ENCODE measurements at regions not wholly inside any gene's neighbourhood (a gene's known extent, or its start where the extent isn't known, plus 50 kb on each side); places are given as distances from the start of the nearest gene placed in this dataset.
A peak's percentile ranks its signal among the peaks of the same experiment; 100 is the strongest.
"Not testable (repeated sequence)": the region's sequence is repeated elsewhere in the genome, so short reads cannot be mapped to it uniquely, and the experiment has no call there.

- DNase-seq: no peak
These were observed 73.3 kb downstream of the RGS12 start for GRCh38 chr4:3365871-3366842.

GRCh38 chr4:3366893-3367775 lies 74.3 kb downstream of the RGS12 start:
- no peak for DNase-seq

- DNase-seq: no peak
These were observed 73.9 kb upstream of the HGFAC start for GRCh38 chr4:3367866-3368265.

- DNase-seq: no peak
These were observed 73.4 kb upstream of the HGFAC start for GRCh38 chr4:3368334-3368733.

GRCh38 chr4:3368841-3369760 lies 72.7 kb upstream of the HGFAC start:
- DNase-seq: peak; percentile 44

- peak; percentile 16 for DNase-seq
These were observed 71.7 kb upstream of the HGFAC start for GRCh38 chr4:3369781-3370674.

- DNase-seq: no peak
These were observed 70.5 kb upstream of the HGFAC start for GRCh38 chr4:3371033-3372001.

GRCh38 chr4:3372264-3372932 lies 69.4 kb upstream of the HGFAC start:
- DNase-seq: no peak

GRCh38 chr4:3372933-3373465 lies 68.8 kb upstream of the HGFAC start:
- no peak for DNase-seq

- no peak for DNase-seq
These were observed 68.3 kb upstream of the HGFAC start for GRCh38 chr4:3373468-3373867.

- DNase-seq: no peak
These were observed 67.6 kb upstream of the HGFAC start for GRCh38 chr4:3374011-3374645.

GRCh38 chr4:3374667-3375066 lies 67.1 kb upstream of the HGFAC start:
- no peak for DNase-seq

GRCh38 chr4:3375688-3376087 lies 66.1 kb upstream of the HGFAC start:
- peak; percentile 32 for DNase-seq

- no peak for DNase-seq
These were observed 65.5 kb upstream of the HGFAC start for GRCh38 chr4:3376266-3376665.

- DNase-seq: no peak
These were observed 64.2 kb upstream of the HGFAC start for GRCh38 chr4:3377557-3377956.

GRCh38 chr4:3380336-3380735 lies 61.4 kb upstream of the HGFAC start:
- DNase-seq: not testable (repeated sequence)

GRCh38 chr4:3381208-3381607 lies 60.6 kb upstream of the HGFAC start:
- DNase-seq: not testable (repeated sequence)

GRCh38 chr4:3382251-3382650 lies 59.5 kb upstream of the HGFAC start:
- DNase-seq: no peak

GRCh38 chr4:3384391-3384770 lies 57.4 kb upstream of the HGFAC start:
- DNase-seq: no peak

All from NCI-H1092 (cell line).